Upper lobe of left lung (tissue), 4 donors: ENCODE measurements at regions not wholly inside any gene's neighbourhood (a gene's known extent, or its start where the extent isn't known, plus 50 kb on each side); places are given as distances from the start of the nearest gene placed in this dataset.

Source experiments
- CTCF ChIP-seq, 6 experiments: fragments of 450-650 bp in 4 of 6; fragments of 200-600 bp in 2 of 6; sonication (generic) in 2 of 6; IDR thresholded peaks; one replicate each; pipeline ENCODE4 v1.5.1; 2016 to 2019; ENCODE audit warnings: antibody characterized with exemption in 6 of 6
- EP300 ChIP-seq, 4 donors: sonication (generic); formaldehyde crosslinking; IDR thresholded peaks; one replicate each; pipeline ENCODE4 v1.5.1; 2017; ENCODE audit warnings: antibody characterized with exemption in 4 of 4, control low read depth in 2 of 4
- POLR2A ChIP-seq, 4 donors: fragments of 450-650 bp; IDR thresholded peaks; one replicate each; pipeline ENCODE4 v1.5.1; 2016 to 2017; ENCODE audit warnings: antibody characterized with exemption in 4 of 4, mild to moderate bottlenecking in 2 of 4

- TF ChIP-seq EP300 (IDR thresholded peaks at IDR 0.05) (no peak), CTCF (IDR thresholded peaks at IDR 0.05) (no peak), POLR2A (IDR thresholded peaks at IDR 0.05) (no peak)
These were observed 574.4 kb downstream of the TNS3 start for GRCh38 chr7:47007471-47007870.
